Effector memory CD8-positive, alpha-beta T cell (primary cell): ENCODE measurements at regions not wholly inside any gene's neighbourhood (a gene's known extent, or its start where the extent isn't known, plus 50 kb on each side); places are given as distances from the start of the nearest gene placed in this dataset.
"Not testable (repeated sequence)": the region's sequence is repeated elsewhere in the genome, so short reads cannot be mapped to it uniquely, and the experiment has no call there.

Experiments
- ATAC-seq: fragments of 150-1000 bp; cut with Tn5 transposase; replicated peaks from 2 replicates; pipeline ENCODE4 v1.10.0; 2021; ENCODE audit warnings: mild to moderate bottlenecking, moderate library complexity
- DNase-seq, 3 experiments: peaks; one replicate each; pipeline ENCODE4 v3.0.0; 2021
- H3K27ac Mint-ChIP-seq, 2 donors: one replicate each; pipeline ENCODE4 v1.8.0; 2022; ENCODE audit warnings: mild to moderate bottlenecking in 2 of 2, mixed read lengths in 2 of 2, moderate library complexity in 2 of 2
- H3K27me3 Mint-ChIP-seq, 2 donors: one replicate each; pipeline ENCODE4 v1.8.0; 2022; ENCODE audit warnings: mixed read lengths in 2 of 2
- H3K36me3 Mint-ChIP-seq: one replicate; pipeline ENCODE4 v1.8.0; 2022; ENCODE audit warnings: mild to moderate bottlenecking, moderate library complexity, mixed read lengths; ENCODE audit not compliant: insufficient read depth
- H3K4me1 Mint-ChIP-seq, 2 donors: one replicate each; pipeline ENCODE4 v1.8.0; 2022; ENCODE audit warnings: low read depth in 2 of 2, mixed read lengths in 2 of 2
- H3K4me3 Mint-ChIP-seq, 2 donors: one replicate each; pipeline ENCODE4 v1.8.0; 2022; ENCODE audit warnings: mild to moderate bottlenecking in 2 of 2, mixed read lengths in 2 of 2, moderate library complexity in 2 of 2
- H3K9me3 Mint-ChIP-seq, 2 donors: one replicate each; pipeline ENCODE4 v1.8.0; 2022; ENCODE audit warnings: mixed read lengths in 2 of 2

DNA sequence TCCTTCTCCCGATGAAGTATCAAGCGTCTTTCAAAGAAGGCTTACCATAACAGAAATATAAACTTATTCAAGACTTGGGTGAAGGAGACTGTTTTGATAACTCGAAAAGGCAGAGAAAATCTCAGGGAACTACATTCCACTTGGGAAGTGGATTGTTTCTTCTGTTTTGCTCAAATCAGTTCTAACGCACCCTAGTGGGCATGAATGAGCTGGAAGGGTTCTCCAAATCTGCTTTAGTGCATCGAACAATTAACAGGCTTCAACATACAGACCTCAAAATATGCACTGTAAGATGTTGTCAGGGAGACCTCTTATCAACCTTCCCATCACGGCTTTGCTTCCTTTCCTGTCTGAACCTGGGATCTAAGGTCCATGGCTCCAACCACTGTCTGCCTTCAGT, 392.5 kb downstream of the CD83 start:
- Mint-ChIP-seq H3K9me3 (no peaks in the 10 kb centered on the region), H3K36me3 (no peaks in the 10 kb centered on the region), H3K4me3 (no peak overlapping the region), H3K4me1 (peaks cover 0 to 2% of the 10 kb centered on the region in 2 donors), H3K27me3 (peaks cover 16 to 34% of the 10 kb centered on the region in 2 donors), H3K27ac (no peak overlapping the region)
- ATAC-seq (no peak), DNase-seq (no peak)

GRCh38 chr6:14511061-14511586, 393.6 kb downstream of the CD83 start:
- Mint-ChIP-seq H3K27ac (no peak overlapping the region), H3K36me3 (no peaks in the 10 kb centered on the region), H3K9me3 (no peaks in the 10 kb centered on the region), H3K4me1 (peaks cover 0 to 2% of the 10 kb centered on the region in 2 donors), H3K4me3 (no peak overlapping the region), H3K27me3 (peaks cover 16 to 34% of the 10 kb centered on the region in 2 donors)
- DNase-seq: no peak
- no peak for ATAC-seq

- no peaks in the 10 kb centered on the region for H3K9me3 Mint-ChIP-seq
These were observed 394.7 kb downstream of the CD83 start for GRCh38 chr6:14512246-14512645.

GRCh38 chr6:14513496-14514393, 396.2 kb downstream of the CD83 start:
- H3K36me3 Mint-ChIP-seq: no peaks in the 10 kb centered on the region
- peaks cover 16 to 34% of the 10 kb centered on the region in 2 donors for H3K27me3 Mint-ChIP-seq
- no peak for ATAC-seq
- no peak overlapping the region for H3K27ac Mint-ChIP-seq
- H3K9me3 Mint-ChIP-seq: no peaks in the 10 kb centered on the region
- DNase-seq: no peak
- H3K4me3 Mint-ChIP-seq: no peak overlapping the region
- no peaks in the 10 kb centered on the region for H3K4me1 Mint-ChIP-seq

More at GRCh38 chr6:14512246-14512645, 394.7 kb downstream of the CD83 start:
- H3K4me1 Mint-ChIP-seq: no peaks in the 10 kb centered on the region
- H3K27me3 Mint-ChIP-seq: peaks cover 16 to 34% of the 10 kb centered on the region in 2 donors
- no peaks in the 10 kb centered on the region for H3K36me3 Mint-ChIP-seq
- ATAC-seq (no peak), DNase-seq (no peak)
- no peak overlapping the region for H3K4me3 Mint-ChIP-seq
- no peak overlapping the region for H3K27ac Mint-ChIP-seq

DNA sequence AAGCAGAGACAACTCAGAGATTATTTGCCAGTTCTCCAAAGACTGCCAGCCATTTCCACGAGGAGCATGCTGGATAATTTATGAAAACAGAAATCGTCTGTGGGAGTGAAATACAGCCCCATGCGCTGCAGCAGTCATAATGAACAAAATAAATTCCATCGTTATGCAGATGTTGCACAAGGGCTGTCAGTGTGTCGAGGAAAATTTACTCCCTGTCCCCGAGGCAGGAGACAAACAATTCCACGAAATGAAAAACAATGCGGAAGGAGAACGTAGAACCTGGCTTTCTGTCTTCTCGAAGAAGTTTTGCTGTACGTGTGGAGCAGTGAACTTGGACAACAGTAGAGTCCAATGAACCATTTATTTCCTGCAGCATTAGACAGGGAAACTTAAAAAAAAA, 399.4 kb downstream of the CD83 start:
- Mint-ChIP-seq H3K36me3 (no peaks in the 10 kb centered on the region), H3K4me3 (no peak overlapping the region), H3K27ac (no peak overlapping the region), H3K9me3 (no peaks in the 10 kb centered on the region), H3K27me3 (peaks cover under 1 to 14% of the 10 kb centered on the region in 2 donors), H3K4me1 (no peaks in the 10 kb centered on the region)
- DNase-seq (no peak), ATAC-seq (no peak)

- Mint-ChIP-seq H3K27ac (no peak overlapping the region), H3K9me3 (no peaks in the 10 kb centered on the region), H3K27me3 (peaks cover 0 to 7% of the 10 kb centered on the region in 2 donors), H3K36me3 (no peaks in the 10 kb centered on the region), H3K4me3 (no peak overlapping the region), H3K4me1 (no peaks in the 10 kb centered on the region)
- no peak for DNase-seq
- ATAC-seq: no peak
These were observed 400.0 kb downstream of the CD83 start for GRCh38 chr6:14517516-14518105.

DNA sequence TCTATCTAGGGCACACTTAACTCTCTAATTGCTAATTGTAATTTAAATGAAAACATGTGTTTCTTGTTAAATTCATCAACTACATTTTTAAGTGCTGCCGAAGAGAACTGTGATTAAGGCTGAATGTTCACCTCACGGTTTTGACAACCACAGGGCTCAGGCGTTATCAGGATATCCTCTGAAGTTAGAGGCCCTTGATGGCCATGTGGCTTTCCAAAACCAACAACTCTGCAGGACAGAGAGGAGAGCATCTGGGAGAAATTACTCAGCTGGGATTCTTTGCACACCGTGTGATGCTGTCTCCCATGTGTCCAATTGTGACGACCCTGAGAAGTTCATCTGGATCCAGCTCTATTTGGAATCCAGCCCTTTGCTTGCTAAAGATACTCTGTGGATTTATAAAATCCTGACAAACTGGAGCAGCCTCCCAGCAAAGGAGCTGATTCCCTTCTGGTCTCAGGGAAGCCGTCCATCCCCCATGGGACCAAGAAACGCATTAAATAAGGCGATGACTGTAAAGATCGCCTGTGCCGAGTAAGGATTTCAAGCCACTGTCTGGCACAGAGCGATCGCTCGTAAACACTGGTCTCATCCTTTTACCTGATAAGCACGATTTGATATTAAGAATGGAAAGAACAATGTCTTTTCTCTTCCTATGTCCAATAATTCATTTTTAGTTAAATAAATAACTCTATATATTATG, 401.1 kb downstream of the CD83 start:
- DNase-seq: no peak

DNA sequence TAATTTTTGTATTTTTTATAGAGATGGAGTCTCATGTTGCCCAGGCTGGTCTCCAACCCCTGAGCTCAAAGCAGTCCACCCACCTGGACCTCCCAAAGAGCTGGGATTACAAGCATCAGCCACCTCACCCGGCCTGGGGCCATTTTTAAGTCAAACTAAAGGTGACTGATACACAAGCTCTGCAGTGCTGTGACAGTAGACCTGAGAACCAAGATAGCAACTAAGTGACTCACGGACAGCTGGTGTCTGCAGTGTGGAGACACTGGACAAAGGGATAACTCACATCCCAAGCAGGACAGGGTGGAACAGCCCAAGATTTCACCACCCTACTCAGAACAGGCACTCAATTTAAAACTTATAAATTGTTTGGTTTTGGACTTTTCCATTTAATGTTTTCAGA, 402.5 kb downstream of the CD83 start:
- H3K27me3 Mint-ChIP-seq: peaks cover 0 to 16% of the 10 kb centered on the region in 2 donors
- no peak overlapping the region for H3K4me3 Mint-ChIP-seq
- ATAC-seq (no peak), DNase-seq (no peak)
- no peak overlapping the region for H3K27ac Mint-ChIP-seq
- no peaks in the 10 kb centered on the region for H3K36me3 Mint-ChIP-seq
- H3K4me1 Mint-ChIP-seq: no peaks in the 10 kb centered on the region
- H3K9me3 Mint-ChIP-seq: no peaks in the 10 kb centered on the region

More for the DNA sequence above, 401.1 kb downstream of the CD83 start:
- H3K4me3 Mint-ChIP-seq: no peak overlapping the region
- no peaks in the 10 kb centered on the region for H3K36me3 Mint-ChIP-seq
- peaks cover 0 to 14% of the 10 kb centered on the region in 2 donors for H3K27me3 Mint-ChIP-seq
- H3K9me3 Mint-ChIP-seq: no peaks in the 10 kb centered on the region
- ATAC-seq: no peak
- H3K27ac Mint-ChIP-seq: no peak overlapping the region
- H3K4me1 Mint-ChIP-seq: no peaks in the 10 kb centered on the region

GRCh38 chr6:14520536-14520935, 403.0 kb downstream of the CD83 start:
- ATAC-seq: no peak
- H3K27ac Mint-ChIP-seq: no peak overlapping the region
- no peak for DNase-seq
- no peak overlapping the region for H3K4me3 Mint-ChIP-seq
- H3K27me3 Mint-ChIP-seq: peaks cover 0 to 16% of the 10 kb centered on the region in 2 donors
- no peaks in the 10 kb centered on the region for H3K36me3 Mint-ChIP-seq
- H3K9me3 Mint-ChIP-seq: no peaks in the 10 kb centered on the region
- H3K4me1 Mint-ChIP-seq: no peaks in the 10 kb centered on the region

GRCh38 chr6:14521141-14521540, 403.6 kb downstream of the CD83 start:
- Mint-ChIP-seq H3K27me3 (peaks cover 0 to 16% of the 10 kb centered on the region in 2 donors), H3K36me3 (no peaks in the 10 kb centered on the region), H3K9me3 (no peaks in the 10 kb centered on the region), H3K4me1 (no peaks in the 10 kb centered on the region), H3K27ac (no peak overlapping the region), H3K4me3 (no peak overlapping the region)
- no peak for DNase-seq
- ATAC-seq: no peak

- H3K27ac Mint-ChIP-seq, H3K9me3 Mint-ChIP-seq, ATAC-seq, H3K4me3 Mint-ChIP-seq, H3K36me3 Mint-ChIP-seq, DNase-seq, H3K4me1 Mint-ChIP-seq: not testable (repeated sequence)
- peaks cover 0 to 16% of the 10 kb centered on the region in 2 donors for H3K27me3 Mint-ChIP-seq
These were observed 404.3 kb downstream of the CD83 start for GRCh38 chr6:14521861-14522260.

DNA sequence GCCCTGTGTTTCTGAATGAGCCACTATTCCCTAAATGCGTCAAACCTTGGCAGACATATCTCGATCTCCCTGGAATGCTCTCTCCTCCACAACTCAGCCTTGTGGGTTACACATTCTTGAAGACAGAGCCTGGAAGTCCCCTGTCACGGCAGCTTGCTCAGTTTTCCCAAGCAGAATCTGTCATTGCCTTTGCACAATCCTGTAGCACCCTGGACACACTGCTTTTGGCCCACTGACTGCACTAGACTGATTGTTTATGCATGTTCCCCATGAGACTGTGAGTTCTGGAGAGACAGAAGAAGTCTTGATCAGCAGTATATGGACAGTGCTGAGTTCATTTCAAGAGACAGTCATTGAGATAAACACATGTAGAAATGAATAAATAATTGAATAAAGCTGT, 406.7 kb downstream of the CD83 start:
- H3K4me1 Mint-ChIP-seq: no peaks in the 10 kb centered on the region
- no peak overlapping the region for H3K4me3 Mint-ChIP-seq
- peaks cover 2 to 9% of the 10 kb centered on the region in 2 donors for H3K9me3 Mint-ChIP-seq
- ATAC-seq (no peak), DNase-seq (no peak)
- no peak overlapping the region for H3K27ac Mint-ChIP-seq
- H3K36me3 Mint-ChIP-seq: no peaks in the 10 kb centered on the region
- H3K27me3 Mint-ChIP-seq: peaks cover 0 to 16% of the 10 kb centered on the region in 2 donors

DNA sequence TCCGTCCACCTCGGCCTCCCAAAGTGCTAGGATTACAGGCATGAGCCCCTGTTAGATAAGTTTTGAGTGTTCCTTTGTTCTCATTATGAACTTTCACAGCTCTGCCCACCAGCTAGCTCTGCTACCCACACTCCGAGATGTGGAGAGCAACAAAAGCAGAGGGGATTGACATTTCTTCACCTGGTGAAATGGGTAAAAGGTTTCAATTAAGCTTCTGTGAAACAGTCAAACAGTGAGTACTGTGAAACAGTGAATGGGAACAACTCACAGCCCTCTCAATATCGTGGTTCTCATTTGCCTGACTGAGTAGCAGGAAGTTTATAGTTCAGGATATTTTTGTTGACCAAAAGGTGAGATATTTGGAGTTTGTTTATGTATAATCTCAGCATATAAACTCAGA, 412.8 kb downstream of the CD83 start:
- Mint-ChIP-seq H3K4me1 (no peaks in the 10 kb centered on the region), H3K27me3 (no peaks in the 10 kb centered on the region), H3K9me3 (peaks cover 2 to 9% of the 10 kb centered on the region in 2 donors), H3K4me3 (no peak overlapping the region), H3K27ac (no peak overlapping the region), H3K36me3 (no peaks in the 10 kb centered on the region)
- DNase-seq (no peak), ATAC-seq (no peak)
